Activated CD4-positive, alpha-beta T cell treated with anti-CD3 and anti-CD28 coated beads for 48 hours (primary cell): ENCODE measurements at regions not wholly inside any gene's neighbourhood (a gene's known extent, or its start where the extent isn't known, plus 50 kb on each side); places are given as distances from the start of the nearest gene placed in this dataset.
"Not testable (repeated sequence)": the region's sequence is repeated elsewhere in the genome, so short reads cannot be mapped to it uniquely, and the experiment has no call there.

Source experiments
- DNase-seq: peaks from one replicate; pipeline ENCODE4 v3.0.0-alpha.2; 2020

DNA sequence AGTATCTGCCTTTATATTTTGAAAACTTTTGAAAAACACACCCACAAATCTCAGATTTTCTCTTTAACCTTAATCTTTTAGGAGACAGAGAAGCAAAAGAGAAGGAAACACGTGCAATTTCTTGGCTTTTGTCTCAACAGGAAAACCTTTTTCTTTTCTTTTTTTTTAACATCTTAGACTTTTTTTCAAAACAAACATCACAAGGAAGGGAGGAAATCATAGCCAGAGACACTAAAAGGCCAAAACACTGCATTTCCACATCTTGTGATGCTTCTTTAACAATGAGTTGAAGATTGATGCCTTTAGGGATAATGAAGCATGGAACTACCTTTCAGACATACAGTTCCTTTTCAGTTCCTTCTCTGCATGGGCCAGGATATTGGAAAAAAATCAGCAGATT, 136.6 kb upstream of the NRBF2 start:
- no peak for DNase-seq

DNA sequence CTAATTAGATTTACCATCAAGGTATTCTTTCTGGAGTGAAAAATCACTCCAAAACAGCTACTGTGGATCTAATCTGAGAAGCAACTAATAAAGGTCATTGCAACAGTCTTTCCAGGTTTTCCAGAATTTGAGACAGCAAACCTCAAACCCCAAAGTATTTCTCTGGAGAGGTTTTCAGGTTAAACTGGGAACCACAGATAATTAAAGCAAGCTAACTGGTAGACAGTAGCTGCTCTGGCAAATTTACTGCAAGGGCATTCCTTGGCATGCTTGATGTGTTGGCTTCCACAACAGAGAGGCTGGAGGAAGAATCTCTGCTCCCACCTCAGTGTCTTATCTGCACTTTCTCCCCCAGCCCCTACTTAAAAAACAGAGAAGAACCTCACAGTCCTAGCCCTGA, 140.0 kb upstream of the NRBF2 start:
- DNase-seq, result no peak

DNA sequence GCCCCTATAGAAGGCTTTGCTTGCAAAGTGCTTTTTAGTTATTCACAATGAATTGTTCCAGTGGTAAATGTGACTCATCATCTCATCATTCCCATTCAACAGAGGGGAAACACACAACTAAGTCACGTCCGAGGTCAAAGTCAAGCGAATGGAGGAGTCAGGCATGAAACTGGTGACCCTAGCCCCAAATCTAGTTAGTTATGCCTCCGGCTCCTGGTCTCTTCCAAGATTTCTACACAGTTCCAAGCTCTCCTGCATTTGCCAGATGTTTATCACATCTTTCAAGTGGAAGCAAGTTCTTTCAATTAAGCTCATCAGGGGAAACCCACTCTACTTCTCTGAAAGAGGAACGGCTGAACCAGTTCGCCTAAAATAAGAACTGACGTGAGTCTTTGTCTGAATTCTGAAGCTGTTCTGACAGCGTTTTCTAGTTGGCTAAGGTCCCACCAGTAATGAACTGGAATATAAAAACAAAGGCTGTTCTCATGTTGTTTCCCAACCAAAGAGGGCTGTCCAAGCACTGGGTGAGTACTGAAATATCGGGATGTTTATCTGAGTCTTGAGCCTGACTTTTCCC, 140.9 kb upstream of the NRBF2 start:
- DNase-seq, result no peak

DNA sequence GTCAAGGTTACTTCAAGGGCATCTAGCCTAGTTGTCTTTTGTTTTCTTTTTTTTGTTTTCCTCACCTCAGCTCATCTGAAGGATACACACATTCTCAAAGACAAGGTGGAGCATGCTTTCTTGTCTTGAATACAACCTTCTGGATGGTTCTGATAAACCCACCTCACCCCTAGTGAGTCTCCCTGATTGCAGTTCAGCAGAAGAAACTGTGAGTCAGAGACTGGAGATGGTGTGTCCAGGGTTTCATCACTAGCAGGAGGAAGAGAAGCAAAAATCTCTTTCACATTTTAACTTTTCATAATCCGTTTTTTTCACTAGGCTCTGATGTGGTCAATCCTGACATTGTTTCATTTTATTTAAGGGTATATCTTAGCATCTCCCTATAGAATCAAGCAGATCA, 143.0 kb upstream of the NRBF2 start:
- no peak for DNase-seq

DNA sequence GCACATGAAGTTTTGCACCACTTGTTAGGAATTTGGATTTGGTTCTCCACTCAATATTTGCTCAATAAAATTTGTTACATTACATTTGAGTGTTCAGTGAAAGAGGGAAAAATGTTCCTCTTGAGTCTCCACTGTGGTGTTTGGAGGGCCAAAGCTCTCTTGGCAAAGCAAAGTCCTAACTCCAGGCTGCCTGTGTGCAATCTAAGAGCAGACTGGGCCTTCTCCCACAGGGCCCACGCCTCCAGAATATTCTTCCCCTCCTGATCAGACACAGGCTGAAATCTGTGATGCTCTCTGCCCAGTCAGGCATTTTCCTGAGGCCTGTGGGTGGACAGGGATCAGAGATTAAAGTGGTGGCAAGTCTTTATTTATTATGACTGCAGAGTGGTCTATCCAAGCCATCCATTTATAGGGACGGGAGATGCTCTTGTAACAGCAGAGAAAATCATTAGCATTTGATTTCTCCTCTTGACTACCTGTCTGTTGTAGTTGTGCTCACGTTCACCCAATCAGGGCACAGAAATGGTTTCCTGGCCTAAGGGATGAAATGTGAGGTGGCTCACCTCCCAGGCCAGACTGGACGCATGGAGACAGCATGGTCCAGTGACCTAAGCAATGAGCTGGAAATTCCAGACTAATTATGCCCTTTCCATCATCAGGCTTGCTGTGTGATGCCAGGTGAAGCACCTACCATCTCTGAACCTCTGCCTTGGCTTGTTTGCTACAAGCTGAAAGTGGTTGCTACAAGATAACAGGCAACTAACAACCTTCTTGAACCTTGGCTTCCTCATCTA, 147.1 kb upstream of the NRBF2 start:
- no peak for DNase-seq

DNA sequence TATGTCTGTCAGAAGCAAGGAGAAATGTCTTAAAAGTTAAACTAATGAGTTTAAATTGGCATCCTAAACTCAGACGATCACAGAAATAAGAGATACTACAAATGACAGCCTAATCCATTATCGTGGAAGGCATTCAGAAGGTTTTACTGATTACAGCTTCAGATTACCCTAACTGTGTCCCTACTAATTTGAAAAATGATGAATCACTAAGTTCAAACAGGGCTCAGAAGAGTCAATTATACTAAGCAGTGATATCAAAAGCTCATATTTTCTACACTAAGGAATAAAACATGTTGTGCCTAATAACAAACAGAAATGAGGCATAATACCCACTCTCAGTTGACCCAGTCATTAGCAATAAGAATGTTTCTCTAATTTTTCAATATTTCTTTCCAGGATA, 152.0 kb upstream of the NRBF2 start:
- DNase-seq, result no peak

DNA sequence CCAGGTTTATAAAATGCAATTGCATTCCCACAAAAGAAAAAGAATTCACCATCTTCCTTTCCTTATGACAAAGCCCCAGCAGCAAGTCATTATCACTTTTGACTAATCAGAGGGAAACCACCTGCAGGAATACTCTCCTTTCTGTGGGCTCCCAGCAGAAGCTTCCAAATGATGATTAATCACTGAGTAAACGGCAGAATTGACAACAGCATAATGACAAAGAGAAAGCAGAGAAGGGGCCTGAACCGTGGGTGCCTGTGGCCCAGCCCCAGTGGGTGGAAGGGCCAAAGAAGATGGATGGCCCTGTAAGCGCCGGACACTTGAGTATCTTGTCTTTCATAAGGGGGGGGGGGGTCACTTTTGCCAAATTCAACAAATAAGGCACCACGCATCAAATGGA, 152.4 kb upstream of the NRBF2 start:
- DNase-seq, result peak; percentile 51

DNA sequence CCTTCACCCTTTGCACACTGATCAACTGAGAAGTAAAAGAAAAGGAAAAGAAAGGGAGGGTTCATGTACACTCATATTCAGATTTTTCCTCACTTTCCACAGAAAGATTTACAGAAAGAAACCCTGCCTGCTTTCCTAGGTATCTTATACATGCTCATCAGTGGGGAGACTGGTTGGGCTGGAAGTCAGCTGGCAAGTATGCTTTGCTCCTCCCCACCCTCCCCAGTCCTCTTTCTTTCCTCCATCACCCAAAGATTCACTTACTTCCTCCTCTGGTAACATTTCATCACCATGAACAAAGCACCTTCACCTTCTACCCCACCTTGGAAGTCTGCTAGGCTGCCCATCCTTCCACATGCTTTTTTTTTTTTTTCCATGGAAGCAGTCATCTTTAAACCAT, 153.2 kb upstream of the NRBF2 start:
- DNase-seq, result no peak

DNA sequence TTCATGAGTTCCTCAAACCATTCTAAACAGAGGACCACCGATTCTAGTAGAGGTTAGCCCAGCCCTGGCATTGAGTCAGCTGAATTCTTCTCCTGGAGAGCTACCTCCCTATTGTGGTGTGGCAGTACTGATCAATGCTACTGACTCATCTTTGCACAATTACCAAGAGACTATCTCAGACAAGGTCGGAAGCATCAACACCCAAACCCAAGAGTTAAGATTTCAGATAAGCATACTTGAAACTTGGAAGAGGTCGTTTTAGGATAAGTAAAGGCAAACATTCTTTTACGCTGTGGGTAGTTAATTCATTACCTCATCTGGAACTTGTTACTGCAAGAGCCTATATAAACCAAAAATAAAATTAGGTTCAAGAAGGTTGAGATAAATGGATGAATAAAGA, 154.6 kb upstream of the NRBF2 start:
- peak; percentile 26 for DNase-seq

DNA sequence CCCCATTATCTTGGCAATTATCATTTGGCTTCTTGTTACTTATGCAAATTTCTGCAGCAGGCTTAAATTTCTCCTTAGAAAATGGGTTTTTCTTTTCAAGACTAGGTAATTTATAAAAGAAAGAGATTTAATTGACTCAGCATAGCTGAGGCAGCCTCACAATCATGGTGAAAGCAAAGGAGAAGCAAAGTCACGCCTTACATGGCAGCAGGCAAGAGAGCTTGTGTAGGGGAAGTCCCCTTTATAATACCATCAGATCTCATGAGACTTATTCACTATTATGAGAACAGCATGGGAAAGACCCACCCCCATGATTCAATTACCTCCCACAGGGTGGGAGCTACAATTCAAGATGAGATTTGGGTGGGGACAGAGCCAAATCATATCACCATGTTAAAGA, 158.3 kb upstream of the NRBF2 start:
- not testable (repeated sequence) for DNase-seq

DNA sequence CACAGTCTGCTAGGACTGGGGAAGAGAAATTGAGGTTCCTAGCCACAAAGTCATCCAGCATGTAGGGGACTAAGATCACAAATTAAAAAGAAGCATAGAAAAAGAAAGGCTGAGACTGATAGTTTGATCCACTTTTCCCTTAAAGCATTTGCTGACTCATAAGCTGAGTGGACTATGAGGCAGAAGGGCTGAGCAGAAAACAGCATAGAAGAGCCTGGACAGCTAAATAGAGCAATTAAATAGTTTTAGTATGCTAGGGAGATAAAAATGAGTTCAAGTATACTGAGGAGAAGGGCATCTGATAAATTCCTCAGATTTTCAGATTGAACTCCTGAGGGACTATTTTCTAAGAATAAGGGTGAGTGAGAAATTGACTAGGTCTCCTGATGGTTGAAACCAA, 155.9 kb upstream of the EGR2 start:
- DNase-seq, result no peak

DNA sequence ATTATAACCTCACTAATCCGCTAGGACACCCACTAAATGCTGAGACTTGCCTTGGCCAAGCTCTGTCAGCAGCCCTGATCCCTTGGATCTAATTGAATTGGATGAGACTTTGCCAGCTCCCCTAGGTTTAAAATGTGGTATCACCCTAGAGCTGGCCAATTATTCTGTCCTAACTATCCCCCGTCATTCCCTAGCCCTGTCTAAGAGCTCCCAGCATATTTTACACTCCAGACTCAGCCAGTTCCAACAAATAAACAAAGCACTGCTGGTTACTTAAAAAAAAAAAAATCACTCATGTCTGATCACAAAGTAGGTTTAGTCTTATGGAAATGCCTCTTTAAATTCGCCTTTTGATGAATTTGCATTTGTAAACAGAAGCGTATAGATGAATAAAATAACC, 147.9 kb upstream of the EGR2 start:
- no peak for DNase-seq

DNA sequence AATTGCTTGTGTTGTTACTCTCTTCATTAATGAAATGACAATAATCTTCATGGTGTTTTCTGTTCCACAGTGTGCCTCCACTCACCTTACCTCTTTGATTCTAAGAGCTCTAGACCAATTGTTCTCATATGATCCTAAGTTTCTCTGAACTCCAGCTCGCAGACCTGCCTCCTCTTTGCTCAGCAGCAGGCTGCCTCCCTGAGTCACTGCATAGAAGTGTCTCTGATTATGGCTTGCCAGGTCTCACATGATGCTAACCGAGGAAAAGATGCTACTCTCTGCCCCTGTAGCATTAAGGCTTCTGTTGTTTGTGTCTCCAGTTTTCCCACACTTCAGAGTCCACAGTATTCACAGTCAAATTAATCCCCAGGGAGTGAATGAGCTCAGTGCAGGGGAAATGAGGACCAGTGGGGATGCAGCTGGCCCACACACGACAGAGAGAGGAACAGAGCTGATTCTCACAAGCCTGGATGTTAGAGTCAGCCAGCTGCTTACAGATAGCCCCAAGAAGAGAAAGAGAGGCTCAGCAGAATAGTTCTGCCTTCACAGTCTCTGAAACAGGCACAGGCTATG, 145.9 kb upstream of the EGR2 start:
- DNase-seq, result no peak

DNA sequence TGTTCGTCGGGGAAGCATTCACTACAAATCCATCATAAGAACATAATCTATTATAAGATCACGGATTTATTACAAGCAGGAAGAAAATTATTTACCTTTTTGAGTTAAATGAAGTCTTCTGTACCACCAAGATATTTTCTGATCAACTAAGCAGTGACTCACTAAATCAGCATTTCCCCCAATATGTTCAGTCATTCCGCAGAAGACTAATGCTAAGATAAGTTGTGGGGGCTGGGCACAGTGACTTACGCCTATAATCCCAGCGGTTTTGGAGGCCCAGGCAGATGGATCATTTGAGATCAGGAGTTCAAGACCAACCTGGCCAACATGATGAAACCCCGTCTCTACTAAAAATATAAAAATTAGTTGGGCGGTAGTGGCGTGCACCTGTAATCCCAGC, 144.2 kb upstream of the EGR2 start:
- no peak for DNase-seq

DNA sequence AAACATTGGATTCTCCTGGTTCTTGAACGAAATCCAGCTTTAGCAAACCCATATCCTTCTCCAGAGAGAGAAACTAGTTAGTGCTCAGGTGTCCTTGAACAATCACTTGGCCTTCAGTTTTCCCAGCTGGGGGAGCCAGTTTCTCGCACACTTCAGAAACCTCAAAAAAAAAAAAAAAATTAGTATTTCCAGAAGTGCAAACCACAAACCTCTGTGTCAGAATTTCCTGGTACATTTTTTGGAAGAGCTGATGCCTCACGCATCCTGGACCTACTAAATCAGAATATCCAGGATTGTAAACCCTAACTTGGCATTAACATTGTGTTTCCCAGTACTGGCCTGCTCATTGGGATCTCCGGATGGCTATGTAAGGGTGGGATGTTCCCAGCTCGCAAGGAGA, 143.4 kb upstream of the EGR2 start:
- DNase-seq, result no peak

DNA sequence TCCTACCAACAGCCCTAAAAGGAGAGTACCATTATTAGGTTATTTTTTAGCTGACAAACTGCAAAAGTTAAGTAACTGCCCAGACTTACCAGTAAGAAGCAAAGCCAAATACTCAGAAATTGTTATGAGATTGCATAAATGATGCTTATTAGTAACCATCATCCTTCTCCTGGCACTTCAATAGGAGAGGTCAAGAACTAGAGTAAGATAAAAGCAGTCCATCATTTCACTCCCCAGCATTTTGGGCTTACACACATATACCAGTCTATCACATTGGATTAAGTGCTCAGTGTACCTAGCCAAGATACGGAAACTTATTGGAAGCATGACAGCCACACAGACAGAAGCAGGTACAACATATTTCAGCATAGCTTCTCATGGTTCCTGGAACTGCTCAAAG, 142.8 kb upstream of the EGR2 start:
- DNase-seq, result no peak

DNA sequence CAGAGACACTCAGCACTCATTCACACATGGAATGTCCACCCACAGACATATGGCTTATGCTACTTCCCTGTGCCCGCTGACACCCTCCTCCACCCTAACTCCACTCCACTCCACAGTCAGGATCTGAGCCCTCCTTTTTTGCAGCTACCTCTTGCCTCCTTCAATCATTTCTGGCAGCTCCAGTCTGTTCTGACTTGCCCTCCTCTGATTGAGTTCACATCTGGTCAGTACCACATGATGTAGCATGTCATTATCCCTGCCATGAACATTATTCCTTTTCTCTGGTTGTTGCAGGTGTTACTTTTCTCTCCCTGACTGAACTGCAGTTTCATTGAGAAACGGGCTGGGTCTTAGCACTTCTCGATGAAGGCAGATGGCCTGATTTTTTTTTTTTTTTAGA, 130.1 kb upstream of the EGR2 start:
- no peak for DNase-seq

DNA sequence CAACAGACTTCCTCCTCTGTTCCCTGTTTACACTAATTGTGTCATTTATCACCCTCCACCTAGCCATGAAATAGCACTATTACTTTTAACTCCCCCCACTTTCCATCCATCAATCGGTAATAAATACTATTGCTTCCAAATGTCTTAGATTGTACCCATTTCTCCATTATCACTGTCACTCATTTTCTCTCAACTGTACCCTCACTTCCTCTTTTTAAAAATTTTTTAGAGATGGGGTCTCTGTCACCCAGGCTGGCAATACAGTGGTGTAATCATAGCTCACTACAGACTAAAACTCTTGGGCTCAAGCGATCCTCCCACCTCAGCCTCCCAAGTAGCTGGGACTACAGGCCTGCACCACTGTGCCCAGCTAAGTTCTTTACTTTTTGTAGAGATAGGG, 123.5 kb upstream of the EGR2 start:
- no peak for DNase-seq

DNA sequence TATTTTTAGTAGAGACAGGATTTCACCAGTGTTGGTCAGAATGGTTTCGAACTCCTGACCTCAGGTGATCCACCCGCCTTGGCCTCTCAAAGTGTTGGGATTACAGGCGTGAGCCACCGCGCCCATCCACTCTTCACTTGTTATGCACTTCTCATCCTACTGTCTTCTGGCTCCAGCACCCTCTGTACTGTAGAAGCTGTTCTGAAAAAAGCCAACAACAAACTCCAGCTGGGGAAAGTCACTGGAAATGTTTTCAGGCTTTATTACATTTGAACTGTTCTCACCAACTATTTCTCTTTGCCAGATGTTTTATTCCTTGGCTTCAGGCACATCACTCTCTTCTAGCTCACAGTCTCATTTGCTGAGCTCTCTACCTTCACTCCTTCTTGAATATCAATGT, 122.5 kb upstream of the EGR2 start:
- no peak for DNase-seq

DNA sequence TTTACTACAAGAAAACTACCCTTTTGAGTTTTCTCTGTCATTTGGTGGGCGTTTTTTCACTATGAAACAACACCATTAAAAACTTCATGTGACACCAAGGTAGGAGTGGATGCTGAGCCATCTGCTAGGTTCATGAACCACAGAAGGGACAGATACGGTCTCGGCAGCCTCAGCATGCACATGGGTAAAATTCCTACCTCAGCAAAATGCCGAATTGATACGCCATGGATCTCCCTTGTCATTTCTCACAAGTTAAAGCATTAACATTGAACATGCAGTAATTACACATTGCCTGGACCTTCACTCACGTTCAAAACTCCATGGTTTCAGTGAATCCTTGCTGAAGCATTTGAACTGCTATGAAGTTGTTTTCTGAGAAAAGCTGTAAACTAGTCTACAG, 121.5 kb upstream of the EGR2 start:
- no peak for DNase-seq

DNA sequence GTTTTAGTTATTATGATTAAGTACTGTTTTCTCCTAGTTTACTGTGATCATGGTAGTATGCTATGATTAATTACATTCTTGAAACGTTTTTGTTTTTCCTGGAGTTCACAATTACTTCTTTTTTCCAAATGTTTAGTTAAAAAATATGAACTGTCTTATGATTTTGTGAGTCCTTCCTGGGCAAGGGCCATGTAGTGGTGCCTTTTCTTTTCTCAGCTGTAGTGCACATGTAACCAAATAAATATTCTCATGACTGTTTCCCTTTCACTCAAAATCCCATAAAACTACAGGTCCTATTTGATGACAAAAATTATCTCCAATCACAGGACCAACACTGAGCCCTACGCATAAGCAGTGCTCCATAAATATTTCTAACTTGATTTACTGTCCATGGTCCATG, 118.9 kb upstream of the EGR2 start:
- DNase-seq, result no peak

DNA sequence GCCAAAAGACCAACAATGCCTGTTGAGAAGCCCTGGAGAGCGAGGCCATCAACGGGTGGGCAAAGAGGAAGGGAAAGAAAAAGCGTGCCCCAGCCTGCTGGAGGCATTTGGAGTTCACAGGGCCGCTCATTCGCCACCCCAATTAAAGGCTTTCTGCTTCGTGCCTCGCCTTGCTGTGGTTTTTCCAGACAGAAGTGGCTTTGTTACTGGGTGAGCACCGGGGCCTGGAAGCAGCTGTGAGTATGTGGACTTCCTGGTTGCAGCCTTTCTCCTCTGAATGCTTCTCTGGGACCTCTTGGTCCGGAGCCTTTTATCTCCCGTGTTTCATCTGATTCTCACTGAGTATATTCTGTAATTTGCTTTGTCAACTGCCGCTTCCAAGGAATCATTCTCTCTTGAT, 118.1 kb upstream of the EGR2 start:
- DNase-seq, result no peak

DNA sequence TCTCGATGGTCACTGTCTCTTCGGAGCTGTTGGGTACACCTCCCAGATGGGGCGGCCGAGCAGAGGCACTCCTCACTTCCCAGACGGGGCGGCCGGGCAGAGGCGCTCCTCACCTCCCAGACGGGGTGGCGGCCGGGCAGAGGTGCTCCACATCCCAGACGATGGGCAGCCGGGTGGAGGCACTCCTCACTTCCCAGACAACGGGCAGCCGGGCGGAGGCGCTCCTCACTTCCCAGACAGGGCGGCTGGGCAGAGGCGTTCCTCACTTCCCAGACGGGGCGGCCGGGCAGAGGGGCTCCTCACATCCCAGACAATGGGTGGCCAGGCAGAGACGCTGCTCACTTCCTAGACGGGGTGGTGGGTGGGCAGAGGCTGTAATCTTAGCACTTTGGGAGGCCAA, 112.6 kb upstream of the EGR2 start:
- not testable (repeated sequence) for DNase-seq

DNA sequence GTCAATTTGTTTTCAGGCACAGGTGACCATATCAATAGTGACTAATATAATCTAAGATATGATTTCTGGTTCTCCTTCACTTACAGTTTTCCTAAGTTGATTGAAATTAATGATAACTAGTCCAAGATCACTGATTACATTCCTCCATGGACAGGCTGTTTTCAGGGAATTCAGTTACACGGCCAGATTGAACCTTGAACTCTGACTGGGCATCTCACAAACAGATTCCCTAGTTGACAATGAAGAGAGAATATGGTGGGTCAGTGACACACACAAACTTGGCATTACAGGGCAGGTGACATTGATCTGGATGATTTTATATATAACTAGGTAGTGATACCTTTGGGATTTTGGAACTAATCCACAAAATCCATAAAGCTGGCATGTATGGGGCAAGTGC, 110.2 kb upstream of the EGR2 start:
- no peak for DNase-seq

DNA sequence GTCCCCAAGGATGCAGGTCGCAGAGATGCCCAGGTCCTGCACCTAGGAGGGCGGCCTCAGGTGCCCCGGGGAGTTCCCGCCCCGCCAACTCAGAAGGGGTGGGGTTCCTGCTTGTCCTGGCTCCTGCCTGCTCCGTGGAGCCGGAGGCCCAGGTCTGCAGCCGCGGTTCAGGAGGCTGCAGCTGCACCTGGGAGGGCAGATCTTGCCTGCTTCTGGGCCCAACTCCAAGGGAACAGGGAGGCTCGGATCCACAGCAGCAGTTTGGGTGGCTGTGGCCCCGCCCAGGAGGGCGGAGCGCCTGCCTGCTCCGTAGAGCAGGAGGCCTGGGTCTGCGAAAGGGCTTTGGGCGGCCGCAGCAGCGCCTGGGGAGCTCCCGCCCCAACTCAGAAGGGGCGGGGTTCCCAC, 108.2 kb upstream of the EGR2 start:
- DNase-seq, result peak; percentile 29
